Omental fat pad (tissue), 3 donors: ENCODE measurements at regions not wholly inside any gene's neighbourhood (a gene's known extent, or its start where the extent isn't known, plus 50 kb on each side); places are given as distances from the start of the nearest gene placed in this dataset.
"Not testable (repeated sequence)": the region's sequence is repeated elsewhere in the genome, so short reads cannot be mapped to it uniquely, and the experiment has no call there.

Experiments used
- ATAC-seq: fragments of 150-250 bp; one replicate; pipeline ENCODE4 v1.9.1; 2016; ENCODE audit warnings: mild to moderate bottlenecking, moderate library complexity; ENCODE audit not compliant: low FRiP score
- DNase-seq: peaks from one replicate; pipeline ENCODE4 v3.0.0-alpha.2; 2019; ENCODE audit warnings: low spot score
- TF ChIP-seq, protein P1 (sequence below), 3 donors: fragments of 450-650 bp; IDR thresholded peaks; one replicate each; pipeline ENCODE4 v1.5.1; 2016 to 2017; ENCODE audit warnings: antibody characterized with exemption in 3 of 3, mild to moderate bottlenecking in 3 of 3, moderate library complexity in 2 of 3

- TF ChIP-seq, protein P1, sequence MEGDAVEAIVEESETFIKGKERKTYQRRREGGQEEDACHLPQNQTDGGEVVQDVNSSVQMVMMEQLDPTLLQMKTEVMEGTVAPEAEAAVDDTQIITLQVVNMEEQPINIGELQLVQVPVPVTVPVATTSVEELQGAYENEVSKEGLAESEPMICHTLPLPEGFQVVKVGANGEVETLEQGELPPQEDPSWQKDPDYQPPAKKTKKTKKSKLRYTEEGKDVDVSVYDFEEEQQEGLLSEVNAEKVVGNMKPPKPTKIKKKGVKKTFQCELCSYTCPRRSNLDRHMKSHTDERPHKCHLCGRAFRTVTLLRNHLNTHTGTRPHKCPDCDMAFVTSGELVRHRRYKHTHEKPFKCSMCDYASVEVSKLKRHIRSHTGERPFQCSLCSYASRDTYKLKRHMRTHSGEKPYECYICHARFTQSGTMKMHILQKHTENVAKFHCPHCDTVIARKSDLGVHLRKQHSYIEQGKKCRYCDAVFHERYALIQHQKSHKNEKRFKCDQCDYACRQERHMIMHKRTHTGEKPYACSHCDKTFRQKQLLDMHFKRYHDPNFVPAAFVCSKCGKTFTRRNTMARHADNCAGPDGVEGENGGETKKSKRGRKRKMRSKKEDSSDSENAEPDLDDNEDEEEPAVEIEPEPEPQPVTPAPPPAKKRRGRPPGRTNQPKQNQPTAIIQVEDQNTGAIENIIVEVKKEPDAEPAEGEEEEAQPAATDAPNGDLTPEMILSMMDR (IDR thresholded peaks at IDR 0.05): no peak
- no peak for DNase-seq
- ATAC-seq: no peak
These were observed 187.1 kb upstream of the GRIN3A start for GRCh38 chr9:101925498-101925897.

DNA sequence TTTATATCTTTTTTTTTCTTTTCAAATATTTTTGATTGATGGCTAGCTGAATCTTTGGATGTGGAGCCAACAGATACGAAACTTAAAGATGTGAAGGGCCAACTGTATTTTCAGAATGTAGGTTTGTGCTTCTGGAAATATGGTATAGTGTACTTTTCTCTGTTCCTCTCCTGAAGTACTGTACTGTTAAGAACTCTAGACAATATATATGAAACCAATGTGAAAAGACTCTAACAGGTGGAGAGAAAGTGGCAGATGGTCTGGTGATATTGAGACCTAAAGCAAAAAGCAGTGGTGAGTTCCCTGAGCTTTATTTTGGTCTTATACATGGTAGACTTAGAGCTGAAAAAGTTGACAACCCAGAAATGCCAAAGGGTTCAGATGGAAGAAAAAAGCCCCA lies 185.0 kb upstream of the GRIN3A start:
- ATAC-seq: no peak
- no peak for DNase-seq

DNA sequence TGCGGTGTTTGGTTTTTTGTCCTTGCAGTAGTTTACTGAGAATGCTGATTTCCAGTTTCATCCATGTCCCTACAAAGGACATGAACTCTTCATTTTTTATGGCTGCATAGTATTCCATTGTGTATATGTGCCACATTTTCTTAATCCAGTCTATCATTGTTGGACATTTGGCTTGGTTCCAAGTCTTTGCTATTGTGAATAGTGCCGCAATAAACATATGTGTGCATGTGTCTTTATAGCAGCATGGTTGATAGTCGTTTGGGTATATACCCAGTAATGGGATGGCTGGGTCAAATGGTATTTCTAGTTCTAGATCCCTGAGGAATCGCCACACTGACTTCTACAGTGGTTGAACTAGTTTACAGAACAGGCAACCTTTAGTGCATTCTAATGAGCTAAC lies 178.5 kb upstream of the GRIN3A start:
- not testable (repeated sequence) for DNase-seq, ATAC-seq

More for the DNA sequence above, 185.0 kb upstream of the GRIN3A start:
- TF ChIP-seq, protein P1 (IDR thresholded peaks at IDR 0.05): no peak

- DNase-seq: no peak
- TF ChIP-seq, protein P1 (IDR thresholded peaks at IDR 0.05): no peak
- no peak for ATAC-seq
These were observed 177.0 kb upstream of the GRIN3A start for GRCh38 chr9:101915482-101915881.

- DNase-seq (no peak), ATAC-seq (no peak)
- TF ChIP-seq, protein P1 (IDR thresholded peaks at IDR 0.05): no peak
These were observed 174.3 kb upstream of the GRIN3A start for GRCh38 chr9:101912698-101913097.

- ATAC-seq (no peak), DNase-seq (no peak)
- TF ChIP-seq, protein P1 (IDR thresholded peaks at IDR 0.05): no peak
These were observed 169.0 kb upstream of the GRIN3A start for GRCh38 chr9:101907466-101907865.

DNA sequence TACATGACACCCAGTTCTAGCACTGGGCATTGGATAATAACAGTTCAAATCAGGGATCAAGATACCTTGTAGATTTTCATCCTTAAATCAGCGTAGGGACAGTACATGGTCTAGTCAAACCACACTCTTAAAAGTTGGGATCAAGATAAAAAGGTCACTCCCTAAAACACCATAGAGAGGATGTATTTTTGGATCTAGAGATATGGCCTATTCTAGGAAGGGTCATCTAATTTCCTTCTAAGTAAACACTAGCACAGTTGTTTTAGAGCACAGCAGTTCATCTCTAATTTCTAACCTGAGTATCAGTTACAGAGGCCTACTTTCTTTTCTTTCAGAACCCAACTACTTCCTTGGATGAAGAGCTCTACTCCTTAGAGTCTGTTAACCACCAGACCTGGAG lies 166.4 kb upstream of the GRIN3A start:
- no peak for DNase-seq
- no peak for ATAC-seq

More for the DNA sequence above, 166.4 kb upstream of the GRIN3A start:
- TF ChIP-seq, protein P1 (IDR thresholded peaks at IDR 0.05): no peak
